ENCODE measurements at regions not wholly inside any gene's neighbourhood (a gene's known extent, or its start where the extent isn't known, plus 50 kb on each side); places are given as distances from the start of the nearest gene placed in this dataset.

- no peak for TF ChIP-seq CTCF (IDR thresholded peaks at IDR 0.05; ENCODE audit: control extremely low read depth in 1 of 3, insufficient read depth in 1 of 3, low read depth in 1 of 3, low read length in 3 of 3)
- TF ChIP-seq EZH2 (IDR thresholded peaks at IDR 0.05; ENCODE audit: low read depth, low read length, severe bottlenecking) = no peak
- TF ChIP-seq TCF12 (IDR thresholded peaks at IDR 0.05; ENCODE audit: low read depth, low read length) = no peak
- no peak for TF ChIP-seq SP2 (IDR thresholded peaks at IDR 0.05; ENCODE audit: low read length)
- no peak for TF ChIP-seq POLR2AphosphoS5 (IDR thresholded peaks at IDR 0.05; ENCODE audit: low read depth, low read length)
- no peak for TF ChIP-seq MAFK (IDR thresholded peaks at IDR 0.05; ENCODE audit: low read depth, low read length)
- TF ChIP-seq ATF2 (IDR thresholded peaks at IDR 0.05; ENCODE audit: low read length) = no peak
- no peak for TF ChIP-seq SIN3A (conservative IDR thresholded peaks at IDR 0.05 in 1 of 2, IDR thresholded peaks at IDR 0.05 in 1 of 2; ENCODE audit: low read depth in 1 of 2, low read length in 2 of 2)
- TF ChIP-seq YY1 (IDR thresholded peaks at IDR 0.05; ENCODE audit: low read depth, low read length) = no peak
- TF ChIP-seq SP1 (IDR thresholded peaks at IDR 0.05; ENCODE audit: low read depth, low read length) = no peak
- no peak for TF ChIP-seq EP300 (IDR thresholded peaks at IDR 0.05; ENCODE audit: borderline replicate concordance in 1 of 2, low read depth in 2 of 2, low read length in 2 of 2)
- no peak for TF ChIP-seq ZNF274 (IDR thresholded peaks at IDR 0.05; ENCODE audit: borderline replicate concordance, extremely low read depth, low read length)
Measured at GRCh38 chr9:134224127-134224526, 59.8 kb upstream of the RNU6ATAC start.
